ENCODE measurements at regions not wholly inside any gene's neighbourhood (a gene's known extent, or its start where the extent isn't known, plus 50 kb on each side); places are given as distances from the start of the nearest gene placed in this dataset.
"Not testable (repeated sequence)": the region's sequence is repeated elsewhere in the genome, so short reads cannot be mapped to it uniquely, and the experiment has no call there.

- not testable (repeated sequence) for ATAC-seq; H3K27ac Mint-ChIP-seq; H3K27me3 Mint-ChIP-seq; H3K36me3 Mint-ChIP-seq (ENCODE audit: low read depth); H3K9me3 ChIP-seq (ENCODE audit: control insufficient read depth, low read length, poor library complexity, severe bottlenecking); H3K4me1 Mint-ChIP-seq; DNase-seq; H3K4me3 Mint-ChIP-seq
Observed at GRCh38 chr12:69187572-69187971, 51.8 kb upstream of the CPSF6 start.

- no peak overlapping the region for H3K27ac Mint-ChIP-seq
- DNase-seq = no peak
- peaks cover 2% of the 10 kb centered on the region for H3K36me3 Mint-ChIP-seq (ENCODE audit: low read depth)
- H3K27me3 Mint-ChIP-seq = peaks cover 2% of the 10 kb centered on the region
- H3K4me3 Mint-ChIP-seq = no peak overlapping the region
- peaks cover 2% of the 10 kb centered on the region for H3K9me3 ChIP-seq (ENCODE audit: control insufficient read depth, low read length, poor library complexity, severe bottlenecking)
- no peaks in the 10 kb centered on the region for H3K4me1 Mint-ChIP-seq
- ATAC-seq = no peak
Observed at GRCh38 chr12:69189378-69189978, 49.9 kb upstream of the CPSF6 start.
